ENCODE measurements at regions not wholly inside any gene's neighbourhood (a gene's known extent, or its start where the extent isn't known, plus 50 kb on each side); places are given as distances from the start of the nearest gene placed in this dataset.

DNA sequence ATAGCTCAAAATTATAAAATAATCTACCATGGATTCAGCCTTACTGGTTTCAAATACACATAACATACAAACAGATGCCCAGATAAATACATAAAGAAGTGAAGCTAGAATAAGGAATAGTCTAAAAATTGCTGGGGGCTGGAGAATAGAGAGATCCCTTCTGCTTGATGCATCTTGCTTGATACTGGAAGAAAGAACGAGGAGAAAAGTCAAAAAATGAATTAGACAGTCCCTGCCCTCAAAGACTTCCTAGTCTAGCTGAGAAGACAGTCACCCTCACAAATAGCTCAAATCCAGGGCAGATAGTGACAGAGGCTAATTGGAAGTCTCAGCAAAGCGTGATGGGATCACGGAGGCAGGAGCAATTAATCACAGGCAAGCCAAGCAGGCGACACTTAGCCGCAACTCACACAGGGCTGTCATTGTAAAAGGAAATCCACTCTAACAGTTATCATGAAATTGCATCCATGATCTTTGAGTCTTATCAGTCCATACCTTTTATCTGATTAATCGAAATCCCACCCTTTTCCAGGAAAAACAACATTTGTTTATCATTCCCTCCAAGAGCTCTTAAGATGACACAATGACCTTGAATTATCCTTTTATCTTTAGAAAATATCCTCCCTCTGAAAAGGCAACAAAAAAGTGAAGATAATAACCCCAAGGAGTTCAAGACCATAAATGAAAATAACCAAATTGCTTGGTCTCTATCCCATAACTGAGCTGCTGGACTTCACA, 59.7 kb upstream of the TIAM1 start:
- no peak for DNase-seq

DNA sequence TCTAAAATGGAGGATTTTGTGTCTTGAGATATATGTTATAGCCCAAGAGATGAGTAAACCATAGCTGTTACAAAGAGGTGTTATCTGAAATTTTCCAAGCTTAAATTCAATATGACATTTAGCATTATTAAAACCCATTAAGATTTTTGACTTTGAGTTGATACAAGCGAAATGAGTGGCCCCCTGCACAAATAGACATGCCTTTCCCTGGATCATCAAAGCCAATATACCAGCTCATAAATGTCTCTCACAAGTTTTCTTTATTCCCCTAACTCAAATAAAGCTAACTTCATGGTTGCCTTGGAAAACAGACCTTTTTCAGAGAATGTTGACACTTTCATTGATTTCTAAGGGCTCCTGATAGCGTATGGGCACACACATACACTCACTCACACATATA, 55.5 kb upstream of the TIAM1 start:
- DNase-seq = no peak

DNA sequence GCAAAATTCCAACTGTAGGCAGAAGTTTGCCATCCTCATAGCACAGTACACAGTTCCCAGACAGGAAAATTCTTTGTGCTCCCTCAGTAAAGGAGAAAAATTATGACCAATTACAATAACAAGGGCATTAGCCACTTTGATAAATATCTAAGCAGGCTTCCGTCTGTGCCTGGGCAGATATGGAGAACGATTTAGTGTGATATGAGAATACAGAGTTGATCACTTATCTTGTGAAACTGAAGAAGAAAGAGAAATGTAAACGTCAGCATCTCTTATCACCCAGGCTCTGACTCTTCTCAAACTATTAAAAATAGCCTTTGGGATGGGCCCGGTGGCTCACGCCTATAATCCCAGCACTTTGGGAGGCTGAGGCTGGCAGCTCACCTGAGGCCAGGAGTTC, 54.5 kb upstream of the TIAM1 start:
- DNase-seq = no peak

DNA sequence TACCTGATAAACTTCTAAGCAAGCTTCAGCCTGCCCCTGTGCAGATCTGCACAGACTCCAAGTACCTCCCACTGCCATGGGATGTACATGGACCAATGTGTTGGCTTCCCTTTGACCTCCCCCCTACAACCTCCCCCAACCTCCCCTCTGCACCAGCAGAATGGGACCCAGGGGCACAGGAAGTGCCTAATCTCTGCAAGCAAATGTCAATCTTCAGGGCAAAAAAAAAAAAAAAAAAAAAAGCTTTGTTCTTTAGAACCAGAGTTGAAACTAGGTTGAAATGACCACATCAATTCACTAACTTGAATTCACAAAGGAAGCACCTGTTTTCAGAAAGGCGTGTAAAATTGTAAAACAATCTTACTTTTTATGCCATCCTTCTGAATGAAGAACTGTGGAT, 53.9 kb upstream of the TIAM1 start:
- DNase-seq = no peak

DNA sequence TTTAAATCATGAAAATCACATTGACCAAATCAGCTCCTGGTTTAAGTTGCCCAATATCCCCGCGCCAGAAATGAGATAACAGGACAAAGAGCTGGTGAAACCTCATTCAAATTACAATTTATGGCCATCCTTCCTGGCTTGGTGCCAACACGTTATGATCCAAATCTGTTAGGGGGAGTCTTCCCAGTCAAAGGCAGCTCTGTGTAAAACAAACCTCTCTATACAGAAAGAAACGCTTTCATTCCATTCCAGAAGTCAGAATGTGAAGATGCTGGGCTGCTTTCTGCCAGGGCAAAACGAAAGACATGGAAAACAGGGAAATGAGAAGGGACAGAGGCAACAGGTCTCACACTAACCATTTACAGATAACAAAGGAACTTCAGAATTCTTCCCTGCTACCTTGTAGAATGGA, 53.5 kb upstream of the TIAM1 start:
- no peak for DNase-seq

DNA sequence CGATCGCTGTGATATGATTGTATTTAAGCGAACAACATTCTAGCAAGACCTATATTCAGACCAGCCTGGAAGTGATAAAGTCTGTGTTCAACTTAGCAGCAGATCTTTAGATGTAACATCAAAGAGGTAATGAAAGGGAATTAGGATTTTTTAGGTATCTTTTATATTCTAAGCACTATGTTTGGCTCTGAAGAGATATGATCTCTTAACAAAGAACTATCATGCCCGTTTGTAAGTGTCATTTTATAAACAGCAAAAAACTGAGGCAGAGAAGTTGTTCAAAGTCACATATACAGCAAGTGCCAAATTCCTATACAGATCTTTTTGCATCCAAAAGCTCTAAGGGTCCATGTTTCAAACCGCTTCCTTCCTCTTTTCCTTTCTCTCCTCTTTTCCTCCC, 53.0 kb upstream of the TIAM1 start:
- DNase-seq = no peak

DNA sequence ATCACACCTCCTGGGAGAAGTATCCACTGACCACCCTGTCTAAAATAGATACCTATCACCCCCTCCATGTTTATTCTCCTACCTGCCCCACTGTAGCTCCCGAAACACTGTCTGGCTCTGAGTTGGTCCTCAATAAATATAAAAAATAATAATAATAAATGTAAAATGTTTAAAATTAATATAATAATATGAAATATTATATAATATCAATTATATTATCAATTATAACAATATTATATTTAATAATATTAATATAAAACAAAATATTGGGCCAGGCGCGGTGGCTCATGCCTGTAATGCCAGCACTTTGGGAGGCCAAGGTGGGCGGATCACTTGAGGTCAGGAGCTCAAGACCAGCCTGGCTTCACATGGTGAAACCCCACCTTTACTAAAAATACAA, 52.3 kb upstream of the TIAM1 start:
- no peak for DNase-seq

DNA sequence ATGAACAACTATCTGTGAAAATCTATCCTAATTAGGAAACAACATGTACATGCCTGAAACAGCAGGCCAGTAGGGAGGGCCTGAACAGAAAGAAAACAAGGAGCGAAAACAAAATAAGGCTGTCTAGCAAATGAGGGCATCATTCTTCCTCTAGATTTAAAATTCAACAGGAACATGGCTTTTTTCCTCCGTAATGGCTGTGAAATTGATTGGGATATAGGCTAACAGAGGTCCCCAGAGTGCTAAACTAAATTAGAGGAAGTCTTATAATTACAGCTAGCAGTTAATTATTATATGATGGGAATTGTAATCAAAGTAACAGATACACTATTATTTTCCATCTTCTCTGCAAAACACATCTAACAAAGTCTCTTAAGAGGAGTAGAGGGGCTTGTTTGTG, 51.7 kb upstream of the TIAM1 start:
- no peak for DNase-seq

DNA sequence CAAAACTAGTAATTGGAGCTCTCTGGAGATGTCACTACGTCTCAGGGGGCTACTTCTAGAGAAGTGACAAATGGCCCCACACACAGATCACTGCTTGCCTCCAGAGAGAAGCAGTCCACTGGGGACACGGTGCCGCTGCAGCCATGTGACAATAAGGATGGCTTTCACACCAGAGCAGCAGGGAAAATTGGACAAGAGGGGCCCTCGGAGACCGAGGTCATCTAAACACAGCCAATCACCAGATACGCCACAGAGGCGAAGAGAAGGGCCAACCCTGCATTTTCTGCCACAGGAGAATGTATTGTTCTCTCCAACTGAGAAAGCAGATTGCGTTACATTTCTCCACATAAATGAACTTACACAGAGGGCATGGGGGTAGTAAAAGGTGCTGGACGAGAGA, 51.2 kb upstream of the TIAM1 start:
- no peak for DNase-seq

DNA sequence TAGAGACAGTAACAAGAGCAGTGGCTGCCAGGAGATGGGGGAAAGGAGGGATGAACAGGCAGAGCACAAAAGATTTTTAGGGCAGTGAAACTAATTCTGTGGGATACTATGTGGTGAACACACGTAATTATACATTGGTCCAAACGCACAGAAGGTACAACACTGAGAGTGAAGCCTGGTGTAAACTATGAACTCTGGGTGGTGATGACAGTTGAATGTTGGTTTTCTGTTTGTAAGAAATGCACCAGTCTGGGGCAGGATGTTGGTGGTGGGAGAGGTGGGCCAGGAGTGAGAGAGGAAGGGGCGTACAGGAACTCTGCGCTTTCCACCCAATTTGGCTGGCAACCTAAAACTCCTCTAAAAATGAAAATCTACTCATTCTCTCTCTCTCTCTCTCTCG, 50.2 kb upstream of the TIAM1 start:
- no peak for DNase-seq

Data from suppressor macrophage treated with lipopolysaccharide for 4 hours (primary cell).